CD4-positive, alpha-beta T cell (primary cell): ENCODE measurements at regions not wholly inside any gene's neighbourhood (a gene's known extent, or its start where the extent isn't known, plus 50 kb on each side); places are given as distances from the start of the nearest gene placed in this dataset.

Source experiments
- ATAC-seq: fragments of 200-7000 bp; cut with Tn5 transposase; one replicate; pipeline ENCODE4 v1.10.0; 2022; ENCODE audit warnings: mild to moderate bottlenecking; ENCODE audit not compliant: poor library complexity
- CTCF ChIA-PET: fragments of 350-600 bp; sonication (Branson Sonifier 250); formaldehyde crosslinking; loops from one replicate; lab custom pipeline; 2021; ENCODE audit warnings: antibody characterized with exemption, inconsistent platforms; lab: Charles Lee
- POLR2A ChIA-PET: fragments of 350-600 bp; sonication (Branson Sonifier 250); formaldehyde crosslinking; loops from one replicate; lab custom pipeline; 2021; ENCODE audit warnings: antibody characterized with exemption, inconsistent platforms; lab: Charles Lee
- DNase-seq, 14 experiments: peaks; one replicate each; pipeline ENCODE4 v3.0.0-alpha.2; 2013 to 2020; ENCODE audit warnings: mixed read lengths in 2 of 14
- H3K27ac ChIP-seq, 2 donors: one replicate each; pipeline versions ENCODE4 v1.5.1 to v1.7.0; 2013; ENCODE audit warnings: low read length in 2 of 2, low read depth in 1 of 2, mild to moderate bottlenecking in 1 of 2
- H3K27me3 ChIP-seq, 2 experiments: 1 replicate in 1 of 2; 2 replicates in 1 of 2; pipeline versions ENCODE4 v1.6.1 to v1.7.0; 2013; ENCODE audit warnings: low read length in 2 of 2, control low read depth in 1 of 2, mild to moderate bottlenecking in 1 of 2, moderate library complexity in 1 of 2; ENCODE audit not compliant: insufficient read depth in 2 of 2, control insufficient read depth in 1 of 2
- H3K36me3 ChIP-seq: one replicate; pipeline ENCODE4 v1.6.1; 2013; ENCODE audit warnings: low read length, control low read depth; ENCODE audit not compliant: insufficient read depth
- H3K4me1 ChIP-seq: one replicate; pipeline ENCODE4 v1.6.1; 2013; ENCODE audit warnings: low read length, control low read depth; ENCODE audit not compliant: insufficient read depth
- H3K4me3 ChIP-seq: one replicate; pipeline ENCODE4 v1.5.1; 2013; ENCODE audit warnings: mild to moderate bottlenecking, low read length, moderate library complexity
- H3K9me3 ChIP-seq, 2 experiments: 1 replicate in 1 of 2; 2 replicates in 1 of 2; pipeline versions ENCODE4 v1.6.1 to v1.7.0; 2013; ENCODE audit warnings: low read length in 2 of 2, mild to moderate bottlenecking in 2 of 2, control low read depth in 1 of 2, moderate library complexity in 1 of 2; ENCODE audit not compliant: control insufficient read depth in 1 of 2, insufficient read depth in 1 of 2
- H3K27ac Mint-ChIP-seq: one replicate; pipeline ENCODE4 v1.8.0; 2020; ENCODE audit warnings: mixed read lengths
- H3K27me3 Mint-ChIP-seq: one replicate; pipeline ENCODE4 v1.8.0; 2021; ENCODE audit warnings: mixed read lengths
- H3K36me3 Mint-ChIP-seq: one replicate; pipeline ENCODE4 v1.8.0; 2021; ENCODE audit warnings: low read depth, mixed read lengths
- H3K4me1 Mint-ChIP-seq: one replicate; pipeline ENCODE4 v1.8.0; 2021; ENCODE audit warnings: low read depth, mixed read lengths
- H3K4me3 Mint-ChIP-seq: one replicate; pipeline ENCODE4 v1.8.0; 2020; ENCODE audit warnings: mild to moderate bottlenecking, mixed read lengths
- H3K9me3 Mint-ChIP-seq: one replicate; pipeline ENCODE4 v1.8.0; 2020; ENCODE audit warnings: mixed read lengths
- intact Hi-C, 2 experiments: fragments of 100-400 bp; cut with DNase I in 1 of 2; cut with micrococcal nuclease in 1 of 2; formaldehyde crosslinking; loops; one replicate each; pipeline versions ENCODE4 v1.15.1 to v1.9.0; 2023 to 2025; cut with DNase I, micrococcal nuclease
- TF ChIP-seq, protein P1 (sequence below): fragments of 200-600 bp; IDR thresholded peaks from one replicate; pipeline ENCODE4 v1.8.0; 2022; ENCODE audit warnings: antibody characterized with exemption, mild to moderate bottlenecking

DNA sequence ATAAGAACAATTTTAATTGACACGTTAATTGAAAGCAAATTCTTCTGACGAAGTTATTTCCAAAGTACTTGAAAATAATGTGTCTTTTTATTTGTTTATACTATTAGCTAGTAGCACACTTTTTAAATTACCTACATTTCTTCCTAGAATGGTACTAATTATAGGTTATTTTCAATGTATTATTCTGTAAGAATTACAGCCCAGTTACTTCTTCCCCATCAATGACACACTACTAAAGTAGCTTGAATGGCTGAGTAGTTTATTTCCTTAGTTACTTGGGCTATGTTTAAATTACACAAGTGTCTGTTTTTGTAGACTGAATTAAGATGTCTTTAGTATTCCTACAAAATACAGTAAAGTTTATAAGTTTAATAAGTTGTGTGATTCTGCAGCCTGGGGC lies 217.6 kb upstream of the IL12A start:
- Histone ChIP-seq H3K4me3 (no peak overlapping the region), H3K4me1 (no peaks in the 10 kb centered on the region), H3K36me3 (no peaks in the 10 kb centered on the region), H3K9me3 (no peaks in the 10 kb centered on the region), H3K27ac (no peak overlapping the region), H3K27me3 (peaks cover 2 to 13% of the 10 kb centered on the region in 2 experiments)
- DNase-seq (no peak), ATAC-seq (no peak)
- Mint-ChIP-seq H3K4me3 (no peak overlapping the region), H3K27ac (no peak overlapping the region), H3K27me3 (peaks cover 35% of the 10 kb centered on the region), H3K9me3 (no peaks in the 10 kb centered on the region), H3K36me3 (no peaks in the 10 kb centered on the region), H3K4me1 (no peaks in the 10 kb centered on the region)
- TF ChIP-seq, protein P1, sequence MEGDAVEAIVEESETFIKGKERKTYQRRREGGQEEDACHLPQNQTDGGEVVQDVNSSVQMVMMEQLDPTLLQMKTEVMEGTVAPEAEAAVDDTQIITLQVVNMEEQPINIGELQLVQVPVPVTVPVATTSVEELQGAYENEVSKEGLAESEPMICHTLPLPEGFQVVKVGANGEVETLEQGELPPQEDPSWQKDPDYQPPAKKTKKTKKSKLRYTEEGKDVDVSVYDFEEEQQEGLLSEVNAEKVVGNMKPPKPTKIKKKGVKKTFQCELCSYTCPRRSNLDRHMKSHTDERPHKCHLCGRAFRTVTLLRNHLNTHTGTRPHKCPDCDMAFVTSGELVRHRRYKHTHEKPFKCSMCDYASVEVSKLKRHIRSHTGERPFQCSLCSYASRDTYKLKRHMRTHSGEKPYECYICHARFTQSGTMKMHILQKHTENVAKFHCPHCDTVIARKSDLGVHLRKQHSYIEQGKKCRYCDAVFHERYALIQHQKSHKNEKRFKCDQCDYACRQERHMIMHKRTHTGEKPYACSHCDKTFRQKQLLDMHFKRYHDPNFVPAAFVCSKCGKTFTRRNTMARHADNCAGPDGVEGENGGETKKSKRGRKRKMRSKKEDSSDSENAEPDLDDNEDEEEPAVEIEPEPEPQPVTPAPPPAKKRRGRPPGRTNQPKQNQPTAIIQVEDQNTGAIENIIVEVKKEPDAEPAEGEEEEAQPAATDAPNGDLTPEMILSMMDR: no peak
- POLR2A ChIA-PET: no interaction called here
- CTCF ChIA-PET: no interaction called here
- intact Hi-C loops: no loop called here

DNA sequence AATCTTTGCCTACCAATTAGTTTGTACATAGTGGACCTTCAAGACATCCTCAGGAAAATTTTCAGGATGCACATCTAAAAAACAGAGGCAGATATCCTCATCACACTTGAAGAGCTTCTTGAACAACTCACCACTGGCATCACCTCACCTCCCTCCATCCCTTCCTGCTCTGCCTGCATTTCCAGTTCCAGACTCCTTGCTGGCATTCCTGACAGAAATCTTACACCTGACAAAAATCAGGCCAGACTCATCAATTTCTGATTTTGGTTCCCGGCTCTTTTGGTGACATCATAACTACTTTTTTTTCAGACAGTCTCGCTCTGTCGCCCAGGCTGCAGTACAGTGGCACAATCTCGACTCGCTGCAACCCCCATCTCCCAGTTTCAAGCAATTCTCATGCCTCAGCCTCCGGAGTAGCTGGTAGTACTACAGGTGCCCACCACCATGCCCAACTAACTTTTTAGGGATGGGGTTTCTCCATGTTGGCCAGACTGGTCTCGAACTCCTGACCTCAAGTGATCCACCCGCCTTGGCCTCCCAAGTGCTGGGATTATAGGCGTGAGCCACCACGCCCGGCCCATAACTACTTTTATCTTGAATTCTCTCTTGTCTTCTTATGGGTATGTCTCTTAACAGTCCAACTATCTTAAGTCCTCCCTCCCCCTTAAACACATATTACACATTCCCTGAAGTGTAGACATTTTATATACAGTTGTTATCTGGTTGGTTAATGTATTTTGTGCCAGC lies 216.6 kb upstream of the IL12A start:
- ChIA-PET POLR2A (no interaction called here), CTCF (interaction anchor here (0.6 kb wide), 1 partner anchor 908 kb away, joined by 3 read pairs; no protein-coding TSS in a partner anchor)
- Histone ChIP-seq H3K9me3 (no peaks in the 10 kb centered on the region), H3K4me1 (no peaks in the 10 kb centered on the region), H3K4me3 (no peak overlapping the region), H3K36me3 (no peaks in the 10 kb centered on the region), H3K27ac (no peak overlapping the region), H3K27me3 (peaks cover 0 to 8% of the 10 kb centered on the region in 2 experiments)
- TF ChIP-seq, protein P1: no peak
- DNase-seq: no peak
- Mint-ChIP-seq H3K27me3 (peaks cover 26% of the 10 kb centered on the region), H3K27ac (no peak overlapping the region), H3K9me3 (no peaks in the 10 kb centered on the region), H3K4me1 (no peaks in the 10 kb centered on the region), H3K36me3 (no peaks in the 10 kb centered on the region), H3K4me3 (no peak overlapping the region)
- ATAC-seq: no peak
- intact Hi-C loops: no loop called here

DNA sequence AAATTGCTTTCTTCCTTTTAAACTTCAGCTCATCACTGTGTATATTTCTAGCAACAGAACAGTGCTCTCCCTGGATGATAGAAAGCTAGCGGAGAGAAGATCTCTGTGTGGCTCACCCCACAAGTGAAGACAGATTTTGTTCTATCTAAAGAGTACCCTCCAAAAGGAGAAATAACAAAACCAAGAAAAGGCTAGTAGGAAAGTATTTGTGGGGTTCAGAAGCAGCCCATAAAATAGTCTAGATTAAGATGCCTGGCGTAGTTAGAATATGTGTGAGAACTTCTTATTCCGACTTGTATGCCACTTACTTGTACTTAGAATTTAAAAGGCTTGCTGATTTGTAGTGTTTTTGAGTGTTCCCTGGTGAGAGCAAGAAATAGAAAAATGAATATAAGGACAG lies 214.9 kb upstream of the IL12A start:
- no peak for ATAC-seq
- DNase-seq: no peak
- Mint-ChIP-seq H3K4me1 (no peaks in the 10 kb centered on the region), H3K36me3 (no peaks in the 10 kb centered on the region), H3K9me3 (no peaks in the 10 kb centered on the region), H3K27me3 (peaks cover 10% of the 10 kb centered on the region), H3K4me3 (no peak overlapping the region), H3K27ac (no peak overlapping the region)
- Histone ChIP-seq H3K27ac (no peak overlapping the region), H3K4me3 (no peak overlapping the region), H3K36me3 (no peaks in the 10 kb centered on the region), H3K4me1 (no peaks in the 10 kb centered on the region), H3K27me3 (peaks cover 0 to 4% of the 10 kb centered on the region in 2 experiments), H3K9me3 (no peaks in the 10 kb centered on the region)
- intact Hi-C loops: no loop called here
- ChIA-PET POLR2A (no interaction called here), CTCF (no interaction called here)
- TF ChIP-seq, protein P1: no peak
